ENCODE measurements at regions not wholly inside any gene's neighbourhood (a gene's known extent, or its start where the extent isn't known, plus 50 kb on each side); places are given as distances from the start of the nearest gene placed in this dataset.

DNA sequence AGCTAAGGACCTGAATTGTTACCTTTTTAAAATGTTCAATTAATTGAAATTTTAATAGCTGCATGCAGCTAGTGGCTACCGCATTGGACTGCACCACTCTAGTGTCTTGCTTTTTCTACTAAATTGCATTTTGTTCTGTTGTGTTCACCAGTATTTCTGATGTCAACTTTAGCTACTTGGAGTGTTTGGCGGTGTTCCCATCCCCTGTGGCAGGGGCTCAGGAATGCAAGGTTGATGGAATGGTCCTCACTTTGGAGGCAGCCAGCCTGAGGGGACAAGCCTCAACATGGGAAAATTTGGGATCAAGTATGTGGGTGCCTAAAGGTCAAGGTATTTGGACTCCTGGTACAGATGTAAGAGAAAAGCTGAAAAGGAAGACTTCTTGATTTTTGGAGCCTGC, 194.6 kb upstream of the PRNP start:
- TF ChIP-seq POLR2AphosphoS5 (IDR thresholded peaks at IDR 0.05), result no peak
- no peak for TF ChIP-seq CTCF (IDR thresholded peaks at IDR 0.05)
